ENCODE measurements at regions not wholly inside any gene's neighbourhood (a gene's known extent, or its start where the extent isn't known, plus 50 kb on each side); places are given as distances from the start of the nearest gene placed in this dataset.
"Not testable (repeated sequence)": the region's sequence is repeated elsewhere in the genome, so short reads cannot be mapped to it uniquely, and the experiment has no call there.

GRCh38 chr6:114952229-114952628, 609.4 kb upstream of the HS3ST5 start:
- DNase-seq (ENCODE audit: low read depth), result no peak

GRCh38 chr6:114945392-114945791, 602.6 kb upstream of the HS3ST5 start:
- no peak for DNase-seq (ENCODE audit: low read depth)

GRCh38 chr6:114941078-114941477, 598.3 kb upstream of the HS3ST5 start:
- no peak for DNase-seq (ENCODE audit: low read depth)

GRCh38 chr6:114940181-114940580, 597.4 kb upstream of the HS3ST5 start:
- no peak for DNase-seq (ENCODE audit: low read depth)

- no peak for DNase-seq (ENCODE audit: low read depth)
Measured at GRCh38 chr6:114939630-114940029, 596.8 kb upstream of the HS3ST5 start.

GRCh38 chr6:114936080-114936479, 593.3 kb upstream of the HS3ST5 start:
- no peak for DNase-seq (ENCODE audit: low read depth)

GRCh38 chr6:114934079-114934478, 591.3 kb upstream of the HS3ST5 start:
- no peak for DNase-seq (ENCODE audit: low read depth)

- DNase-seq (ENCODE audit: low read depth), result not testable (repeated sequence)
Measured at GRCh38 chr6:114928731-114929130, 585.9 kb upstream of the HS3ST5 start.

GRCh38 chr6:114906096-114906495, 563.3 kb upstream of the HS3ST5 start:
- DNase-seq (ENCODE audit: low read depth), result no peak

GRCh38 chr6:114897536-114897935, 554.7 kb upstream of the HS3ST5 start:
- no peak for DNase-seq (ENCODE audit: low read depth)

GRCh38 chr6:114892211-114892610, 549.4 kb upstream of the HS3ST5 start:
- DNase-seq (ENCODE audit: low read depth), result no peak

GRCh38 chr6:114888241-114888640, 545.4 kb upstream of the HS3ST5 start:
- no peak for DNase-seq (ENCODE audit: low read depth)

GRCh38 chr6:114886670-114887436, 544.0 kb upstream of the HS3ST5 start:
- DNase-seq (ENCODE audit: low read depth), result no peak

- no peak for DNase-seq (ENCODE audit: low read depth)
Measured at GRCh38 chr6:114879693-114880092, 536.9 kb upstream of the HS3ST5 start.

GRCh38 chr6:114878091-114878490, 535.3 kb upstream of the HS3ST5 start:
- DNase-seq (ENCODE audit: low read depth), result no peak

- DNase-seq (ENCODE audit: low read depth), result no peak
Measured at GRCh38 chr6:114874410-114874809, 531.6 kb upstream of the HS3ST5 start.

- DNase-seq (ENCODE audit: low read depth), result not testable (repeated sequence)
Measured at GRCh38 chr6:114865506-114865905, 522.7 kb upstream of the HS3ST5 start.

GRCh38 chr6:114863610-114864009, 520.8 kb upstream of the HS3ST5 start:
- DNase-seq (ENCODE audit: low read depth), result no peak

GRCh38 chr6:114862819-114863218, 520.0 kb upstream of the HS3ST5 start:
- DNase-seq (ENCODE audit: low read depth), result peak; percentile 62

GRCh38 chr6:114862064-114862463, 519.2 kb upstream of the HS3ST5 start:
- no peak for DNase-seq (ENCODE audit: low read depth)

- DNase-seq (ENCODE audit: low read depth), result no peak
Measured at GRCh38 chr6:114844359-114844758, 501.5 kb upstream of the HS3ST5 start.

- DNase-seq (ENCODE audit: low read depth), result no peak
Measured at GRCh38 chr6:114839019-114839418, 496.2 kb upstream of the HS3ST5 start.

- no peak for DNase-seq (ENCODE audit: low read depth)
Measured at GRCh38 chr6:114833211-114833610, 490.4 kb upstream of the HS3ST5 start.

GRCh38 chr6:114830515-114830914, 487.7 kb upstream of the HS3ST5 start:
- DNase-seq (ENCODE audit: low read depth), result no peak

All from HT1080 (cell line).